ENCODE measurements at regions not wholly inside any gene's neighbourhood (a gene's known extent, or its start where the extent isn't known, plus 50 kb on each side); places are given as distances from the start of the nearest gene placed in this dataset.

- Histone ChIP-seq H3K9ac (ENCODE audit: low read length) (no peak overlapping the region), H3K79me2 (replicated peaks; ENCODE audit: insufficient read depth, low read length) (no peaks in the 10 kb centered on the region), H3K27ac (ENCODE audit: low read length) (no peak overlapping the region), H3K27me3 (ENCODE audit: insufficient read depth, low read depth, low read length) (no peaks in the 10 kb centered on the region), H3K36me3 (ENCODE audit: insufficient read depth, low read length) (no peaks in the 10 kb centered on the region), H4K20me1 (ENCODE audit: insufficient read depth) (no peaks in the 10 kb centered on the region), H3F3A (ENCODE audit: insufficient read depth, low read length, poor library complexity, severe bottlenecking) (no peaks in the 10 kb centered on the region), H2AFZ (ENCODE audit: low read depth, low read length) (no peak overlapping the region), H3K9me2 (ENCODE audit: insufficient read depth, low read length) (no peaks in the 10 kb centered on the region), H3K9me3 (ENCODE audit: low read length) (no peaks in the 10 kb centered on the region), H3K4me3 (ENCODE audit: low read length) (no peak overlapping the region), H3K4me2 (ENCODE audit: low read length) (no peak overlapping the region)
- TF ChIP-seq EP300 (conservative IDR thresholded peaks at IDR 0.05; ENCODE audit: poor library complexity, severe bottlenecking), result no peak
- no peak for TF ChIP-seq MXI1 (conservative IDR thresholded peaks at IDR 0.05; ENCODE audit: poor library complexity, severe bottlenecking)
- no peak for TF ChIP-seq EZH2 (IDR thresholded peaks at IDR 0.05; ENCODE audit: borderline replicate concordance, insufficient read depth, low read length, poor library complexity, severe bottlenecking)
- no peak for TF ChIP-seq REST (IDR thresholded peaks at IDR 0.05; ENCODE audit: borderline replicate concordance)
- TF ChIP-seq CTCF (IDR thresholded peaks at IDR 0.05; ENCODE audit: poor library complexity, severe bottlenecking), result no peak
- TF ChIP-seq SMC3 (conservative IDR thresholded peaks at IDR 0.05; ENCODE audit: poor library complexity), result no peak
- no peak for TF ChIP-seq RAD21 (conservative IDR thresholded peaks at IDR 0.05)
- no peak for TF ChIP-seq POLR2AphosphoS5 (IDR thresholded peaks at IDR 0.05)
Measured at GRCh38 chr7:119713606-119714005, 559.4 kb upstream of the KCND2 start.

- H3K9me2 ChIP-seq (ENCODE audit: insufficient read depth, low read length), result no peaks in the 10 kb centered on the region
- H3K27me3 ChIP-seq (ENCODE audit: insufficient read depth, low read depth, low read length), result no peaks in the 10 kb centered on the region
- H3K27ac ChIP-seq (ENCODE audit: low read length), result no peak overlapping the region
- no peak overlapping the region for H3K4me2 ChIP-seq (ENCODE audit: low read length)
- H3K9me3 ChIP-seq (ENCODE audit: low read length), result no peaks in the 10 kb centered on the region
- H3K4me3 ChIP-seq (ENCODE audit: low read length), result no peak overlapping the region
- no peaks in the 10 kb centered on the region for H4K20me1 ChIP-seq (ENCODE audit: insufficient read depth)
- TF ChIP-seq MXI1 (conservative IDR thresholded peaks at IDR 0.05; ENCODE audit: poor library complexity, severe bottlenecking) (no peak), CTCF (IDR thresholded peaks at IDR 0.05; ENCODE audit: poor library complexity, severe bottlenecking) (no peak), REST (IDR thresholded peaks at IDR 0.05; ENCODE audit: borderline replicate concordance) (no peak), TAF1 (IDR thresholded peaks at IDR 0.05; ENCODE audit: low read depth) (no peak), POLR2AphosphoS5 (IDR thresholded peaks at IDR 0.05) (no peak), EZH2 (IDR thresholded peaks at IDR 0.05; ENCODE audit: borderline replicate concordance, insufficient read depth, low read length, poor library complexity, severe bottlenecking) (no peak), RAD21 (conservative IDR thresholded peaks at IDR 0.05) (no peak), SMC3 (conservative IDR thresholded peaks at IDR 0.05; ENCODE audit: poor library complexity) (no peak), EP300 (conservative IDR thresholded peaks at IDR 0.05; ENCODE audit: poor library complexity, severe bottlenecking) (no peak)
- H3F3A ChIP-seq (ENCODE audit: insufficient read depth, low read length, poor library complexity, severe bottlenecking), result no peaks in the 10 kb centered on the region
- H3K79me2 ChIP-seq (replicated peaks; ENCODE audit: insufficient read depth, low read length), result no peaks in the 10 kb centered on the region
- no peak overlapping the region for H2AFZ ChIP-seq (ENCODE audit: low read depth, low read length)
- H3K36me3 ChIP-seq (ENCODE audit: insufficient read depth, low read length), result no peaks in the 10 kb centered on the region
- no peak overlapping the region for H3K9ac ChIP-seq (ENCODE audit: low read length)
Measured at GRCh38 chr7:119720541-119720940, 552.4 kb upstream of the KCND2 start.

All from neural cell (in vitro differentiated cells).